ENCODE measurements at regions not wholly inside any gene's neighbourhood (a gene's known extent, or its start where the extent isn't known, plus 50 kb on each side); places are given as distances from the start of the nearest gene placed in this dataset.

- DNase-seq = no peak
- Histone ChIP-seq H3K4me3 (ENCODE audit: low read depth, low read length) (no peak overlapping the region), H3K27ac (no peak overlapping the region), H3K36me3 (no peaks in the 10 kb centered on the region), H3K27me3 (ENCODE audit: insufficient read depth, low read depth, severe bottlenecking) (no peaks in the 10 kb centered on the region), H3K9me3 (ENCODE audit: severe bottlenecking) (no peaks in the 10 kb centered on the region)
- no peak for TF ChIP-seq CTCF (IDR thresholded peaks at IDR 0.05; ENCODE audit: low read depth, low read length)
Measured at GRCh38 chr9:107108342-107109130, 174.5 kb upstream of the RAD23B start.

DNA sequence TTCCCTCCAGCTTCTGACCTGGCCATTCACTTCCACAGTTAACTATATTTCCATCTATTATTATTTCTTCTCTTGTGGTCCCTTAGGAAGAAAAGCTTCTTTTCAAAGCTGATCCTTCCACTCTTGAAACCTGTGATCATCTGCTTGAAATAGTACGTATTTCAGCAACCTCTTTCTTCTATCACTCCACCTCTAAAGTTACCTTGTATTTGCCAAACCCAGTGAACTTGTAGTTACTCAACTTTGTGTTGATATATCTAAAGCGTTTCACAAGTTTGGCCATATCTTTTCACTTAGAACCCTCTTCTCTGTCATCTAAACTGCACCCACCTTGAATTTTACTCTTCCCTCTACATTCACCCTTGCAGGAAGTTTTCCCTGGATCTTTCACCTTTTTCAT is 173.8 kb upstream of the RAD23B start:
- Histone ChIP-seq H3K4me3 (ENCODE audit: low read depth, low read length) (no peak overlapping the region), H3K36me3 (no peaks in the 10 kb centered on the region), H3K9me3 (ENCODE audit: severe bottlenecking) (no peaks in the 10 kb centered on the region), H3K27ac (no peak overlapping the region), H3K27me3 (ENCODE audit: insufficient read depth, low read depth, severe bottlenecking) (no peaks in the 10 kb centered on the region)
- DNase-seq = no peak
- TF ChIP-seq CTCF (IDR thresholded peaks at IDR 0.05; ENCODE audit: low read depth, low read length) = no peak

- Histone ChIP-seq H3K4me3 (ENCODE audit: low read depth, low read length) (no peak overlapping the region), H3K27ac (no peak overlapping the region), H3K9me3 (ENCODE audit: severe bottlenecking) (no peaks in the 10 kb centered on the region), H3K27me3 (ENCODE audit: insufficient read depth, low read depth, severe bottlenecking) (no peaks in the 10 kb centered on the region), H3K36me3 (no peaks in the 10 kb centered on the region)
- DNase-seq = no peak
- no peak for TF ChIP-seq CTCF (IDR thresholded peaks at IDR 0.05; ENCODE audit: low read depth, low read length)
Measured at GRCh38 chr9:107110153-107110552, 172.9 kb upstream of the RAD23B start.

DNA sequence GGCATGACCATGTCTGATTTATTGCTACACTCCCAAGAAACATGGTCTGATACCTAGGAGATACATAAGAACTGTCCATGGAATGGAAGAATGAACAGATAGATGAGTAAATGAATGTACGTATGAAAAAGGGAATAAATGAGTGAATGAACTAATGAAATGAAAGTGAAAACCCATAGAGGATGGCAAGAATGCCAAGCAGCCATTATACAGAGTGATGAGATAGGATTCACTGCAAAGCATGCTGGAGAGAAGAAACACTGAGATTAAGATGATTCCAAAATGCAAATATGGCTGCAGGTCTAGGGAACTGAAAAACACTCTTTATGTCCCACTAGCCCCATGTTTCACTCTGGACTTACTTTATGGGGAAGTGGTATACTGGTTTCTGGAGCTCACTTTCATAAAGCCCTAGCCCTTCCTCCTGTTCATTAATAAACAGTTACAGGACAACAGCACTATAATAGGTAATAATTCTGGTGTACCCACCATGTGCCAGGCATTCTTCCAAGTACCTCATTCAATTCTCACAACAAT is 170.3 kb upstream of the RAD23B start:
- Histone ChIP-seq H3K4me3 (ENCODE audit: low read depth, low read length) (no peak overlapping the region), H3K27me3 (ENCODE audit: insufficient read depth, low read depth, severe bottlenecking) (no peaks in the 10 kb centered on the region), H3K36me3 (no peaks in the 10 kb centered on the region), H3K9me3 (ENCODE audit: severe bottlenecking) (no peaks in the 10 kb centered on the region), H3K27ac (no peak overlapping the region)
- no peak for DNase-seq
- no peak for TF ChIP-seq CTCF (IDR thresholded peaks at IDR 0.05; ENCODE audit: low read depth, low read length)

GRCh38 chr9:107118863-107119624 is 164.0 kb upstream of the RAD23B start:
- Histone ChIP-seq H3K36me3 (no peaks in the 10 kb centered on the region), H3K9me3 (ENCODE audit: severe bottlenecking) (no peaks in the 10 kb centered on the region), H3K4me3 (ENCODE audit: low read depth, low read length) (no peak overlapping the region), H3K27ac (0 out of 2 replicates have a peak overlapping the region, but pooled peaks have one; percentile 4), H3K27me3 (ENCODE audit: insufficient read depth, low read depth, severe bottlenecking) (no peaks in the 10 kb centered on the region)
- TF ChIP-seq CTCF (IDR thresholded peaks at IDR 0.05; ENCODE audit: low read depth, low read length) = no peak
- peak; percentile 69 for DNase-seq

Data from WERI-Rb-1 (cell line).